ENCODE measurements at regions not wholly inside any gene's neighbourhood (a gene's known extent, or its start where the extent isn't known, plus 50 kb on each side); places are given as distances from the start of the nearest gene placed in this dataset.

DNA sequence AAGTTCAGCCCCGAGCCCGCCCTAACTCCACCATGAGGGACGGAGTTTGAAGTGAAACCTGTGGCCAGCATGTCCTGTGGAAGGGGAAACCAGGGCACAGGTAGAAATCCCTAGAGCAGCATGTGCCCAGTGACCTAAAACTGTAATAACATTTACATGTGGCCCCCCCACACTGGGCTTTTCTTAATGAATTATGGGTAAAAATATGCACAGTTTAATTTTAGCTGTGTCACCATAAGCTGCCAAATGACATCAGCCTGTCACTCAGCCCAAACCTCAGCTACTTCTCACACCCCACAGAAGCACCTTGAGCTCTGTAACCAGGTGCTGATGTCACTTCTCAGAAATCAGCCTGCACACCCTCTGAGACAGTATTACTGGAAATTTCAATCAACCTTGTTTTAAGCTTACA, 50.0 kb upstream of the SLC19A1 start:
- H2AFZ ChIP-seq: no peak overlapping the region
- Mint-ChIP-seq H3K27me3 (ENCODE audit: insufficient read depth, low read depth, poor library complexity) (peaks cover 19% of the 10 kb centered on the region), H3K4me1 (no peaks in the 10 kb centered on the region), H3K36me3 (ENCODE audit: low read depth) (peaks cover 24% of the 10 kb centered on the region), H3K9me3 (peaks cover 29% of the 10 kb centered on the region), H3K4me3 (no peak overlapping the region), H3K27ac (no peak overlapping the region)
- DNase-seq (ENCODE audit: low spot score): no peak
- H3K4me2 ChIP-seq: no peak overlapping the region
- H3K4me1 ChIP-seq (ENCODE audit: insufficient read depth): no peaks in the 10 kb centered on the region
- no peak for ATAC-seq
- H3K4me3 ChIP-seq: no peak overlapping the region
- no peaks in the 10 kb centered on the region for H3K79me2 ChIP-seq (replicated peaks; ENCODE audit: insufficient read depth)
- H3K9me2 ChIP-seq (ENCODE audit: insufficient read depth): peaks cover 5% of the 10 kb centered on the region; the same call in 1 of the 2 replicates
- no peak overlapping the region for H3K27ac ChIP-seq (ENCODE audit: low read depth)
- peaks cover 28% of the 10 kb centered on the region for H3K27me3 ChIP-seq (ENCODE audit: insufficient read depth)
- 0 out of 2 replicates have a peak, but pooled peaks cover 4% of the 10 kb centered on the region for H3F3A ChIP-seq (replicated peaks; ENCODE audit: low read depth)
- no peaks in the 10 kb centered on the region; the same call in 1 of the 2 replicates for H4K20me1 ChIP-seq (replicated peaks; ENCODE audit: insufficient read depth)
- TF ChIP-seq JUNB (IDR thresholded peaks at IDR 0.05; ENCODE audit: unreplicated experiment) (no peak), POLR2AphosphoS5 (IDR thresholded peaks at IDR 0.05; ENCODE audit: low read depth) (no peak), ZNF114 (CRISPR knock-in tag; IDR thresholded peaks at IDR 0.05) (no peak)
- H3K36me3 ChIP-seq (ENCODE audit: insufficient read depth): no peaks in the 10 kb centered on the region; the same call in 1 of the 2 replicates

DNA sequence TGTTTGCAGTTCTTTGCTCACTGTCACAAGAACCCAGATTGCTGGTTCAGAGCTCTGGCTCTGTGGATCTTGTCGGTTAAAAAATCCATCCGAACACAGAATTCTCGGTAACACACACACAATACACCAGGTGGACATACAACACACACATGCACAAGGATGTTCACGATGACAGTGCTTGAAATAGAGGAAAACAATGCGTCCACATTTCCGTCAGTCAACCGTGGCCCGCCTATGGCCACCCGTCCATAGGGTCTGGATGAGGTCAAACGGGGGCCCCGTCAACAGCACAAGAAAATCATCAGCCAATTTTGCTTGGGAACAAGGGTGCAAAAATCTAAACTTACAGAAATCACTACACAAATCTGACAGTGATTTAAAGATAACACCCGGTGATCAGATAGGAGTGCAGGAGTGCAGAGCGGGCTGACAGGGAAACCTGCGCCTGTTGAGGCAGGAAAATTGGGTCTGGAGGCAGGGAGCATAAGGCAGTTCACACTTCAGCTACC, 50.4 kb upstream of the SLC19A1 start:
- no peak overlapping the region for H3K27ac ChIP-seq (ENCODE audit: low read depth)
- 0 out of 2 replicates have a peak, but pooled peaks cover 4% of the 10 kb centered on the region for H3F3A ChIP-seq (replicated peaks; ENCODE audit: low read depth)
- Mint-ChIP-seq H3K27ac (no peak overlapping the region), H3K9me3 (peaks cover 24% of the 10 kb centered on the region), H3K4me1 (no peaks in the 10 kb centered on the region), H3K27me3 (ENCODE audit: insufficient read depth, low read depth, poor library complexity) (peaks cover 19% of the 10 kb centered on the region), H3K4me3 (no peak overlapping the region), H3K36me3 (ENCODE audit: low read depth) (peaks cover 22% of the 10 kb centered on the region)
- no peak overlapping the region for H3K4me2 ChIP-seq
- H3K79me2 ChIP-seq (replicated peaks; ENCODE audit: insufficient read depth): no peaks in the 10 kb centered on the region
- H3K9me2 ChIP-seq (ENCODE audit: insufficient read depth): peaks cover 5% of the 10 kb centered on the region; the same call in 1 of the 2 replicates
- H3K36me3 ChIP-seq (ENCODE audit: insufficient read depth): no peaks in the 10 kb centered on the region; the same call in 1 of the 2 replicates
- no peak for TF ChIP-seq JUNB (IDR thresholded peaks at IDR 0.05; ENCODE audit: unreplicated experiment)
- TF ChIP-seq, protein P1, sequence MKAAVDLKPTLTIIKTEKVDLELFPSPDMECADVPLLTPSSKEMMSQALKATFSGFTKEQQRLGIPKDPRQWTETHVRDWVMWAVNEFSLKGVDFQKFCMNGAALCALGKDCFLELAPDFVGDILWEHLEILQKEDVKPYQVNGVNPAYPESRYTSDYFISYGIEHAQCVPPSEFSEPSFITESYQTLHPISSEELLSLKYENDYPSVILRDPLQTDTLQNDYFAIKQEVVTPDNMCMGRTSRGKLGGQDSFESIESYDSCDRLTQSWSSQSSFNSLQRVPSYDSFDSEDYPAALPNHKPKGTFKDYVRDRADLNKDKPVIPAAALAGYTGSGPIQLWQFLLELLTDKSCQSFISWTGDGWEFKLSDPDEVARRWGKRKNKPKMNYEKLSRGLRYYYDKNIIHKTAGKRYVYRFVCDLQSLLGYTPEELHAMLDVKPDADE (IDR thresholded peaks at IDR 0.05): no peak
- H3K4me1 ChIP-seq (ENCODE audit: insufficient read depth): no peaks in the 10 kb centered on the region
- H4K20me1 ChIP-seq (replicated peaks; ENCODE audit: insufficient read depth): no peaks in the 10 kb centered on the region; the same call in 1 of the 2 replicates
- peaks cover 24% of the 10 kb centered on the region for H3K27me3 ChIP-seq (ENCODE audit: insufficient read depth)
- no peak overlapping the region for H3K4me3 ChIP-seq
- no peak overlapping the region for H2AFZ ChIP-seq
- ATAC-seq: no peak
- DNase-seq (ENCODE audit: low spot score): no peak

- H3K4me3 Mint-ChIP-seq: peak overlapping the region; percentile 35; the same call in 2 of the 3 replicates
- no peak overlapping the region for H3K27ac Mint-ChIP-seq
- peaks cover 14% of the 10 kb centered on the region for H3K27me3 Mint-ChIP-seq (ENCODE audit: insufficient read depth, low read depth, poor library complexity)
- H3K36me3 ChIP-seq (ENCODE audit: insufficient read depth): no peaks in the 10 kb centered on the region; the same call in 1 of the 2 replicates
- peaks cover 17% of the 10 kb centered on the region for H3K27me3 ChIP-seq (ENCODE audit: insufficient read depth)
- H3K4me3 ChIP-seq: no peak overlapping the region
- H3K27ac ChIP-seq (ENCODE audit: low read depth): no peak overlapping the region
- H3K4me1 Mint-ChIP-seq: no peaks in the 10 kb centered on the region
- 0 out of 2 replicates have a peak, but pooled peaks cover 4% of the 10 kb centered on the region for H3F3A ChIP-seq (replicated peaks; ENCODE audit: low read depth)
- no peaks in the 10 kb centered on the region for H3K79me2 ChIP-seq (replicated peaks; ENCODE audit: insufficient read depth)
- H4K20me1 ChIP-seq (replicated peaks; ENCODE audit: insufficient read depth): no peaks in the 10 kb centered on the region; the same call in 1 of the 2 replicates
- no peak overlapping the region for H2AFZ ChIP-seq
- ATAC-seq: no peak
- H3K9me3 Mint-ChIP-seq: peaks cover 17% of the 10 kb centered on the region
- no peak for DNase-seq (ENCODE audit: low spot score)
- no peaks in the 10 kb centered on the region for H3K4me1 ChIP-seq (ENCODE audit: insufficient read depth)
- peaks cover 16% of the 10 kb centered on the region for H3K36me3 Mint-ChIP-seq (ENCODE audit: low read depth)
- peaks cover 5% of the 10 kb centered on the region; the same call in 1 of the 2 replicates for H3K9me2 ChIP-seq (ENCODE audit: insufficient read depth)
- H3K4me2 ChIP-seq: no peak overlapping the region
- no peak for TF ChIP-seq REST (IDR thresholded peaks at IDR 0.05; ENCODE audit: unreplicated experiment)
- TF ChIP-seq EZH2phosphoT487 (IDR thresholded peaks at IDR 0.05; ENCODE audit: unreplicated experiment): no peak
- no peak for TF ChIP-seq CTCF (conservative IDR thresholded peaks at IDR 0.05; ENCODE audit: low read depth in 2 of 2)
- no peak for TF ChIP-seq JUNB (IDR thresholded peaks at IDR 0.05; ENCODE audit: unreplicated experiment)
- no peak for TF ChIP-seq CREB1 (CRISPR knock-in tag; IDR thresholded peaks at IDR 0.05; ENCODE audit: low read depth)
- TF ChIP-seq POLR2AphosphoS5 (IDR thresholded peaks at IDR 0.05; ENCODE audit: low read depth): no peak
- TF ChIP-seq ZNF331 (CRISPR knock-in tag; IDR thresholded peaks at IDR 0.05; ENCODE audit: low read depth): no peak
- TF ChIP-seq, protein P1 (IDR thresholded peaks at IDR 0.05): no peak
These were observed 50.1 kb upstream of the PCBP3 start for GRCh38 chr21:45593162-45594022.

Measured in GM23338 (cell line).